Activated CD4-positive, CD25-positive, alpha-beta regulatory T cell treated with anti-CD3 and anti-CD28 coated beads, Interleukin-2, amount 50 U/mL, for 24 hours (primary cell): ENCODE measurements at regions not wholly inside any gene's neighbourhood (a gene's known extent, or its start where the extent isn't known, plus 50 kb on each side); places are given as distances from the start of the nearest gene placed in this dataset.
"Not testable (repeated sequence)": the region's sequence is repeated elsewhere in the genome, so short reads cannot be mapped to it uniquely, and the experiment has no call there.

Source experiments
- ATAC-seq, 2 donors: fragments of 150-1000 bp; cut with Tn5 transposase; one replicate each; pipeline ENCODE4 v1.10.0; 2021; ENCODE audit warnings: mild to moderate bottlenecking in 1 of 2, moderate library complexity in 1 of 2

GRCh38 chr5:126093718-126094117, 329.5 kb upstream of the GRAMD2B start:
- no peak for ATAC-seq

- no peak for ATAC-seq
These were observed 328.2 kb upstream of the GRAMD2B start for GRCh38 chr5:126094991-126095390.

- ATAC-seq, result no peak
These were observed 326.7 kb upstream of the GRAMD2B start for GRCh38 chr5:126096442-126097006.

GRCh38 chr5:126097876-126098275, 325.3 kb upstream of the GRAMD2B start:
- ATAC-seq, result no peak

- ATAC-seq, result no peak
These were observed 324.7 kb upstream of the GRAMD2B start for GRCh38 chr5:126098330-126099017.

- ATAC-seq, result no peak
These were observed 324.1 kb upstream of the GRAMD2B start for GRCh38 chr5:126099077-126099476.

GRCh38 chr5:126100767-126101166, 322.4 kb upstream of the GRAMD2B start:
- ATAC-seq, result no peak

- no peak for ATAC-seq
These were observed 321.3 kb upstream of the GRAMD2B start for GRCh38 chr5:126101901-126102300.

GRCh38 chr5:126103050-126103449, 320.2 kb upstream of the GRAMD2B start:
- ATAC-seq, result no peak

- ATAC-seq, result no peak
These were observed 319.3 kb upstream of the GRAMD2B start for GRCh38 chr5:126103868-126104267.

- no peak for ATAC-seq
These were observed 318.9 kb upstream of the GRAMD2B start for GRCh38 chr5:126104341-126104740.

GRCh38 chr5:126104951-126105350, 318.3 kb upstream of the GRAMD2B start:
- no peak for ATAC-seq

- ATAC-seq, result no peak
These were observed 317.2 kb upstream of the GRAMD2B start for GRCh38 chr5:126106029-126106428.

- no peak for ATAC-seq
These were observed 315.8 kb upstream of the GRAMD2B start for GRCh38 chr5:126107381-126107780.

GRCh38 chr5:126108470-126108869, 314.7 kb upstream of the GRAMD2B start:
- ATAC-seq, result no peak

- ATAC-seq, result no peak
These were observed 308.1 kb upstream of the GRAMD2B start for GRCh38 chr5:126115059-126115629.

GRCh38 chr5:126117044-126117443, 306.2 kb upstream of the GRAMD2B start:
- no peak for ATAC-seq

GRCh38 chr5:126119887-126120442, 303.2 kb upstream of the GRAMD2B start:
- no peak for ATAC-seq

GRCh38 chr5:126120939-126121338, 302.3 kb upstream of the GRAMD2B start:
- no peak for ATAC-seq

- ATAC-seq, result no peak
These were observed 300.3 kb upstream of the GRAMD2B start for GRCh38 chr5:126122942-126123341.

- no peak for ATAC-seq
These were observed 298.4 kb upstream of the GRAMD2B start for GRCh38 chr5:126124706-126125345.

GRCh38 chr5:126125407-126125806, 297.8 kb upstream of the GRAMD2B start:
- ATAC-seq, result no peak

GRCh38 chr5:126126574-126126973, 296.6 kb upstream of the GRAMD2B start:
- ATAC-seq, result no peak

GRCh38 chr5:126127371-126127770, 295.8 kb upstream of the GRAMD2B start:
- ATAC-seq, result not testable (repeated sequence)
